HEK293 (cell line): ENCODE measurements at regions not wholly inside any gene's neighbourhood (a gene's known extent, or its start where the extent isn't known, plus 50 kb on each side); places are given as distances from the start of the nearest gene placed in this dataset.

ENCODE experiments used
- CTCF ChIA-PET: fragments of 350-600 bp; formaldehyde crosslinking; extraction: SDS; loops from one replicate; lab custom pipeline; 2021; ENCODE audit warnings: antibody characterized with exemption; lab: Yijun Ruan, JAX
- POLR2A ChIA-PET: fragments of 300-600 bp; formaldehyde crosslinking; extraction: SDS; loops from one replicate; lab custom pipeline; 2020; ENCODE audit warnings: antibody characterized with exemption, inconsistent platforms; lab: Yijun Ruan, JAX
- H3K27ac ChIP-seq: fragments of 200-500 bp; sonication (Bioruptor generic); 2 replicates; pipeline ENCODE4 v1.5.1; 2014; ENCODE audit warnings: low read depth, low read length, control low read depth, inconsistent platforms; ENCODE audit errors: extremely low read depth
- H3K36me3 ChIP-seq, 2 experiments: fragments of 200-500 bp in 1 of 2; sonication (Bioruptor generic) in 1 of 2; 1 replicate in 1 of 2; 2 replicates in 1 of 2; pipeline ENCODE4 v1.5.1; 2014 to 2017; ENCODE audit warnings: inconsistent platforms in 2 of 2, low read length in 2 of 2; ENCODE audit not compliant: control insufficient read depth in 2 of 2, insufficient read depth in 1 of 2
- H3K4me1 ChIP-seq: fragments of 200-500 bp; sonication (Bioruptor generic); 2 replicates; pipeline ENCODE4 v1.5.1; 2014; ENCODE audit warnings: mild to moderate bottlenecking, low read length, inconsistent platforms; ENCODE audit not compliant: control insufficient read depth, insufficient read depth
- H3K4me3 ChIP-seq: 2 replicates; pipeline ENCODE4 v1.5.1; 2011; ENCODE audit warnings: low read depth, mild to moderate bottlenecking, control low read depth, low read length, moderate library complexity
- H3K9me3 ChIP-seq: fragments of 200-500 bp; sonication (Bioruptor generic); 2 replicates; pipeline ENCODE4 v1.5.1; 2014; ENCODE audit warnings: low read depth, low read length, inconsistent platforms; ENCODE audit not compliant: control insufficient read depth, insufficient read depth
- MYNN ChIP-seq: fragments of 450-650 bp; formaldehyde crosslinking; IDR thresholded peaks from 2 replicates; pipeline ENCODE4 v1.5.1; 2016; ENCODE audit warnings: missing biosample characterization, missing genetic modification characterization, borderline replicate concordance
- OVOL3 ChIP-seq: fragments of 450-650 bp; formaldehyde crosslinking; IDR thresholded peaks from 2 replicates; pipeline ENCODE4 v1.5.1; 2016; ENCODE audit warnings: missing biosample characterization, missing genetic modification characterization
- PRDM10 ChIP-seq: fragments of 450-650 bp; formaldehyde crosslinking; IDR thresholded peaks from 2 replicates; pipeline ENCODE4 v1.5.1; 2016; ENCODE audit warnings: missing biosample characterization, missing genetic modification characterization
- RBAK ChIP-seq: fragments of 450-650 bp; formaldehyde crosslinking; IDR thresholded peaks from 2 replicates; pipeline ENCODE4 v1.5.1; 2016; ENCODE audit warnings: missing biosample characterization, missing genetic modification characterization
- SP3 ChIP-seq: fragments of 450-650 bp; formaldehyde crosslinking; IDR thresholded peaks from 2 replicates; pipeline ENCODE4 v1.5.1; 2016; ENCODE audit warnings: missing biosample characterization, missing genetic modification characterization
- ZBTB17 ChIP-seq: fragments of 450-650 bp; formaldehyde crosslinking; IDR thresholded peaks from 2 replicates; pipeline ENCODE4 v1.5.1; 2016; ENCODE audit warnings: missing biosample characterization, missing genetic modification characterization
- ZBTB6 ChIP-seq: fragments of 450-650 bp; formaldehyde crosslinking; IDR thresholded peaks from 2 replicates; pipeline ENCODE4 v1.5.1; 2017; ENCODE audit warnings: missing biosample characterization, missing genetic modification characterization
- ZFP69B ChIP-seq: fragments of 450-650 bp; formaldehyde crosslinking; IDR thresholded peaks from 2 replicates; pipeline ENCODE4 v1.5.1; 2016; ENCODE audit warnings: missing biosample characterization, missing genetic modification characterization
- ZNF140 ChIP-seq: fragments of 450-650 bp; formaldehyde crosslinking; IDR thresholded peaks from 2 replicates; pipeline ENCODE4 v1.5.1; 2016; ENCODE audit warnings: missing biosample characterization, missing genetic modification characterization
- ZNF174 ChIP-seq: fragments of 450-650 bp; formaldehyde crosslinking; IDR thresholded peaks from 2 replicates; pipeline ENCODE4 v1.5.0; 2017; ENCODE audit warnings: missing biosample characterization, mild to moderate bottlenecking, missing genetic modification characterization
- ZNF175 ChIP-seq: fragments of 450-650 bp; formaldehyde crosslinking; IDR thresholded peaks from 2 replicates; pipeline ENCODE4 v1.5.1; 2016; ENCODE audit warnings: missing biosample characterization, missing genetic modification characterization
- ZNF398 ChIP-seq: fragments of 450-650 bp; formaldehyde crosslinking; IDR thresholded peaks from 2 replicates; pipeline ENCODE4 v1.5.1; 2017; ENCODE audit warnings: missing biosample characterization, missing genetic modification characterization
- ZNF404 ChIP-seq: fragments of 450-650 bp; formaldehyde crosslinking; IDR thresholded peaks from 2 replicates; pipeline ENCODE4 v1.5.1; 2017; ENCODE audit warnings: missing biosample characterization, missing genetic modification characterization
- ZNF416 ChIP-seq: fragments of 450-650 bp; formaldehyde crosslinking; IDR thresholded peaks from 2 replicates; pipeline ENCODE4 v1.5.1; 2016; ENCODE audit warnings: missing biosample characterization, missing genetic modification characterization
- ZNF544 ChIP-seq: fragments of 450-650 bp; formaldehyde crosslinking; IDR thresholded peaks from 2 replicates; pipeline ENCODE4 v1.5.0; 2017; ENCODE audit warnings: missing biosample characterization, missing genetic modification characterization
- ZNF561 ChIP-seq: fragments of 450-650 bp; IDR thresholded peaks from 2 replicates; pipeline ENCODE4 v1.5.1; 2018; ENCODE audit warnings: missing biosample characterization, missing genetic modification characterization, borderline replicate concordance
- ZNF585B ChIP-seq: fragments of 450-650 bp; formaldehyde crosslinking; IDR thresholded peaks from 2 replicates; pipeline ENCODE4 v1.5.1; 2016; ENCODE audit warnings: missing biosample characterization, missing genetic modification characterization
- ZNF600 ChIP-seq: fragments of 450-650 bp; formaldehyde crosslinking; IDR thresholded peaks from 2 replicates; pipeline ENCODE4 v1.5.1; 2016; ENCODE audit warnings: missing biosample characterization, missing genetic modification characterization
- ZNF623 ChIP-seq: fragments of 450-650 bp; formaldehyde crosslinking; IDR thresholded peaks from 2 replicates; pipeline ENCODE4 v1.5.1; 2016; ENCODE audit warnings: missing biosample characterization, missing genetic modification characterization
- ZNF626 ChIP-seq: fragments of 450-650 bp; sonication (Bioruptor Pico); formaldehyde crosslinking; IDR thresholded peaks from 2 replicates; pipeline ENCODE4 v1.5.1; 2018; ENCODE audit warnings: missing biosample characterization, missing genetic modification characterization, inconsistent platforms
- ZNF654 ChIP-seq: fragments of 450-650 bp; formaldehyde crosslinking; IDR thresholded peaks from 2 replicates; pipeline ENCODE4 v1.5.1; 2016; ENCODE audit warnings: low read depth, missing biosample characterization, missing genetic modification characterization
- ZNF658 ChIP-seq: fragments of 450-650 bp; formaldehyde crosslinking; IDR thresholded peaks from 2 replicates; pipeline ENCODE4; 2016; ENCODE audit warnings: missing biosample characterization, missing genetic modification characterization
- ZNF660 ChIP-seq: fragments of 450-650 bp; IDR thresholded peaks from 2 replicates; pipeline ENCODE4 v1.5.1; 2018; ENCODE audit warnings: missing biosample characterization, mild to moderate bottlenecking, missing genetic modification characterization
- ZNF704 ChIP-seq: fragments of 450-650 bp; formaldehyde crosslinking; IDR thresholded peaks from 2 replicates; pipeline ENCODE4 v1.5.1; 2016; ENCODE audit warnings: missing biosample characterization, missing genetic modification characterization
- ZNF791 ChIP-seq: fragments of 450-650 bp; formaldehyde crosslinking; IDR thresholded peaks from 2 replicates; pipeline ENCODE4 v1.5.1; 2016; ENCODE audit warnings: missing biosample characterization, missing genetic modification characterization
- ZSCAN16 ChIP-seq: fragments of 450-650 bp; formaldehyde crosslinking; IDR thresholded peaks from 2 replicates; pipeline ENCODE4 v1.5.1; 2016; ENCODE audit warnings: missing biosample characterization, missing genetic modification characterization

- TF ChIP-seq ZNF658 (tag by site-specific recombination): no peak
- TF ChIP-seq ZSCAN16 (tag by site-specific recombination): no peak
- TF ChIP-seq ZNF791 (tag by site-specific recombination): no peak
- TF ChIP-seq ZNF416 (tag by site-specific recombination): no peak
- TF ChIP-seq PRDM10: no peak
- no peak for TF ChIP-seq ZBTB6 (tag by site-specific recombination)
- TF ChIP-seq OVOL3 (tag by site-specific recombination): no peak
- TF ChIP-seq SP3 (tag by site-specific recombination): no peak
- TF ChIP-seq ZNF660 (tag by site-specific recombination): no peak
- H3K36me3 ChIP-seq: no peaks in the 10 kb centered on the region
- ChIA-PET CTCF (interaction anchor here (0.6 kb wide), 1 partner anchor 25 kb away, joined by 3 read pairs; no protein-coding TSS in a partner anchor), POLR2A (no interaction called here)
- no peak overlapping the region for H3K27ac ChIP-seq
- no peaks in the 10 kb centered on the region for H3K4me1 ChIP-seq
- no peaks in the 10 kb centered on the region for H3K9me3 ChIP-seq
- no peak overlapping the region for H3K4me3 ChIP-seq
Observed at GRCh38 chr17:79213305-79213704, 138.7 kb downstream of the ENGASE start.

GRCh38 chr17:79212149-79213087 lies 137.8 kb downstream of the ENGASE start:
- H3K9me3 ChIP-seq: no peaks in the 10 kb centered on the region
- no peak overlapping the region for H3K27ac ChIP-seq
- ChIA-PET POLR2A (no interaction called here), CTCF (no interaction called here)
- no peaks in the 10 kb centered on the region for H3K36me3 ChIP-seq
- H3K4me1 ChIP-seq: no peaks in the 10 kb centered on the region
- no peak for TF ChIP-seq ZNF561 (tag by site-specific recombination)
- no peak for TF ChIP-seq ZNF626
- no peak for TF ChIP-seq ZNF140
- no peak for TF ChIP-seq ZNF704 (tag by site-specific recombination)
- no peak for TF ChIP-seq ZFP69B (tag by site-specific recombination)
- TF ChIP-seq ZNF404 (tag by site-specific recombination): no peak
- TF ChIP-seq ZNF174: no peak
- no peak for TF ChIP-seq ZNF175
- TF ChIP-seq ZNF660 (tag by site-specific recombination): no peak
- no peak for TF ChIP-seq ZNF544
- no peak for TF ChIP-seq ZNF654 (tag by site-specific recombination)
- no peak for TF ChIP-seq ZNF600 (tag by site-specific recombination)
- TF ChIP-seq ZNF398 (tag by site-specific recombination): no peak
- TF ChIP-seq ZNF623: no peak
- TF ChIP-seq RBAK: no peak
- no peak for TF ChIP-seq ZNF585B (tag by site-specific recombination)
- no peak for TF ChIP-seq MYNN (tag by site-specific recombination)
- TF ChIP-seq ZBTB17 (tag by site-specific recombination): no peak
- no peak overlapping the region for H3K4me3 ChIP-seq
